ENCODE measurements at regions not wholly inside any gene's neighbourhood (a gene's known extent, or its start where the extent isn't known, plus 50 kb on each side); places are given as distances from the start of the nearest gene placed in this dataset.
"Not testable (repeated sequence)": the region's sequence is repeated elsewhere in the genome, so short reads cannot be mapped to it uniquely, and the experiment has no call there.

DNA sequence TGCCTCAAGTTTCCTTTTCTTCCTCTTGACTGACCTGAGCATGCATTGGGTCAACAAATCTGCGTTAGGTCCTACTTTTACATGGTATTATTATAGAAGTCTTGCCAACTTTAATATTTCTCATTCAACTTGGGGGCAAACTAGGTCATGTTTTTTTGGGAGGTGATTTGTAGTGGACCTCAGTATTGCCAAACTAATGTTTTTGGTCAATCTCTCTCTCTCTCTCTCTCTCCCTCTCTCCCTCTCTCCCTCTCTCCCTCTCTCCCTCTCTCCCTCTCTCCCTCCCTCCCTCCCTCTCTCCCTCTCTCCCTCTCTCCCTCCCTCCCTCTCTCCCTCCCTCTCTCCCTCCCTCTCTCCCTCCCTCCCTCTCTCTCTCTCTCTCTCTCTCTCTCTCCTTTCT lies 848.9 kb downstream of the MCTP2 start:
- H3K79me1 ChIP-seq (ENCODE audit: low read length); H3K9ac ChIP-seq (ENCODE audit: low read length); H2BK15ac ChIP-seq (replicated peaks; ENCODE audit: low read depth); H3K27me3 ChIP-seq (ENCODE audit: insufficient read depth, low read length, poor library complexity); H3K23ac ChIP-seq (ENCODE audit: low read length); H4K8ac ChIP-seq (ENCODE audit: low read depth, low read length); H3K4me3 ChIP-seq (ENCODE audit: low read length); H3K36me3 ChIP-seq (ENCODE audit: control insufficient read depth, insufficient read depth, low read length); H3K56ac ChIP-seq (ENCODE audit: low read length); H2BK120ac ChIP-seq (ENCODE audit: low read depth, low read length); H3K4me2 ChIP-seq (ENCODE audit: low read length); H3K4me1 ChIP-seq (ENCODE audit: control insufficient read depth, low read depth, low read length); H3K18ac ChIP-seq (ENCODE audit: low read length); DNase-seq; H2BK5ac ChIP-seq (ENCODE audit: low read length); H3K79me2 ChIP-seq (ENCODE audit: control insufficient read depth, insufficient read depth, low read length); H3K4ac ChIP-seq (ENCODE audit: low read depth, low read length); H4K5ac ChIP-seq (ENCODE audit: low read length); H3K27ac ChIP-seq (ENCODE audit: low read depth, low read length); H2AK5ac ChIP-seq (ENCODE audit: low read length): not testable (repeated sequence)
- no CpG with 5 or more reads among the region's 1 CpG for WGBS (ENCODE audit: extremely low coverage, insufficient coverage, low lambda C conversion rate)

DNA sequence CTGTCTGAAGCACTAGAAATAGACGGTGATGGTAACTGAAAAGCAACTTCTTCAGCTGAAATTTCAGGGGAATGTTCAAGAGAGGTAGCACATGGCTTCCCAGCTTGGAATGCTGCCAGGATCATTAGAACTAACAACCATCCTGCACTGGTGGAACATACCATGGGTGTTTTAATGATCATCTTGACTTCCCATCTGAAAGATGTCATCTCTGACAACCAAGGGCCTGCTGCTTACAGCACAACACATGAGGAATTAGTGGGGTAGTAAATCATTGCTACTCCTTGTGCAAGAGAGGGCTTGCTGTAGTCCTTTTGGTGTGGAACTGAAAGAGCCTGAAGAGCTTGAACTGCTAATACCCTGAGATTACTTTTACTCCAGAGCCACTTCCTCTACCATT lies 853.7 kb downstream of the MCTP2 start:
- Histone ChIP-seq H3K4ac (ENCODE audit: low read depth, low read length) (no peak overlapping the region), H3K79me1 (ENCODE audit: low read length) (no peaks in the 10 kb centered on the region), H2BK15ac (replicated peaks; ENCODE audit: low read depth) (no peak overlapping the region), H3K79me2 (ENCODE audit: control insufficient read depth, insufficient read depth, low read length) (no peaks in the 10 kb centered on the region), H4K8ac (ENCODE audit: low read depth, low read length) (no peak overlapping the region), H2BK120ac (ENCODE audit: low read depth, low read length) (no peak overlapping the region), H3K4me2 (ENCODE audit: low read length) (no peak overlapping the region), H3K56ac (ENCODE audit: low read length) (no peak overlapping the region), H2AK5ac (ENCODE audit: low read length) (no peak overlapping the region), H3K18ac (ENCODE audit: low read length) (no peak overlapping the region), H3K36me3 (ENCODE audit: control insufficient read depth, insufficient read depth, low read length) (no peaks in the 10 kb centered on the region), H3K4me1 (ENCODE audit: control insufficient read depth, low read depth, low read length) (no peaks in the 10 kb centered on the region), H3K27me3 (ENCODE audit: insufficient read depth, low read length, poor library complexity) (no peaks in the 10 kb centered on the region), H3K27ac (ENCODE audit: low read depth, low read length) (no peak overlapping the region), H3K9ac (ENCODE audit: low read length) (no peak overlapping the region), H3K4me3 (ENCODE audit: low read length) (no peak overlapping the region), H3K23ac (ENCODE audit: low read length) (no peak overlapping the region), H4K5ac (ENCODE audit: low read length) (no peak overlapping the region), H2BK5ac (ENCODE audit: low read length) (no peak overlapping the region)
- WGBS (ENCODE audit: extremely low coverage, insufficient coverage, low lambda C conversion rate): no CpG with 5 or more reads among the region's 1 CpG
- DNase-seq: peak; percentile 4

DNA sequence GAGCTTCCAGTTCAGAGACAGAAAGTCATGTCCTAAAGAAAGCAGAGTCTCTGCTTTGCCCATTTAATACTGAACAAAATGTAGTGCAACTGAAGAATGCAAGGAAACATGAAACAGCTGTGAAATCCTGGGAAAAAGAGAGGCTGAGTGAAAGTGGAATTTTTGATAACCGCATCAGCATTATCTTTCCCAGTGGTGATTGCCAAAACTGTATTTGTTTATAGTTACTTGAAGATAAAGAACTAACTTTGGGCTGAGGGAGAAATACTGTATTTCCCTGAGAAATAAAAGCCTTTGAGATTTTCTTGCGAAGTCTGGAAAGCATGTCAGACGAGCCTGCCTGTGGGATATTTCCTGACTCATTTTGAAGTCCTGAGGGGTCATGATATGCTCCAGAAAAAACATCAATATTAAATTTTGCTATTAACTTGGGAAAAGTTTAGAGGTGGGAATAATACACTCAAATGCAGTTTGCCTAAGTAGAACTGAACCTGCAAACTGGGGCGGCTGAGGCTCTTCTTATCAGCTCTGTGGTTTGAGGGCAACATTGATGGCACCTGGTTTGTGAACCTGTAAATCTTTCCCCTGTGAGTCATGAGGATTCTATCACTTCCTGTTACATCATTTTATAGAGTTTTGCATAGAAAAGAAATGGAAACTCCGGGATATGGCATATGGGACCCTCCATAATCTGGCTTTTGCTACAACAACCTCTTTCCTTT lies 855.3 kb downstream of the MCTP2 start:
- no peaks in the 10 kb centered on the region for H3K27me3 ChIP-seq (ENCODE audit: insufficient read depth, low read length, poor library complexity)
- no peak overlapping the region for H4K8ac ChIP-seq (ENCODE audit: low read depth, low read length)
- no peak overlapping the region for H3K4ac ChIP-seq (ENCODE audit: low read depth, low read length)
- WGBS (ENCODE audit: extremely low coverage, insufficient coverage, low lambda C conversion rate): no CpG with 5 or more reads among the region's 5 CpGs
- H3K79me2 ChIP-seq (ENCODE audit: control insufficient read depth, insufficient read depth, low read length): no peaks in the 10 kb centered on the region
- H3K4me1 ChIP-seq (ENCODE audit: control insufficient read depth, low read depth, low read length): no peaks in the 10 kb centered on the region
- H2BK120ac ChIP-seq (ENCODE audit: low read depth, low read length): no peak overlapping the region
- H4K5ac ChIP-seq (ENCODE audit: low read length): no peak overlapping the region
- no peaks in the 10 kb centered on the region for H3K79me1 ChIP-seq (ENCODE audit: low read length)
- DNase-seq: peak; percentile 62
- H3K18ac ChIP-seq (ENCODE audit: low read length): peak overlapping the region; percentile 18
- H2BK15ac ChIP-seq (replicated peaks; ENCODE audit: low read depth): no peak overlapping the region
- no peaks in the 10 kb centered on the region for H3K36me3 ChIP-seq (ENCODE audit: control insufficient read depth, insufficient read depth, low read length)
- H3K56ac ChIP-seq (ENCODE audit: low read length): no peak overlapping the region
- no peak overlapping the region for H3K23ac ChIP-seq (ENCODE audit: low read length)
- H3K9ac ChIP-seq (ENCODE audit: low read length): no peak overlapping the region
- no peak overlapping the region for H3K4me3 ChIP-seq (ENCODE audit: low read length)
- H3K27ac ChIP-seq (ENCODE audit: low read depth, low read length): no peak overlapping the region
- H2BK5ac ChIP-seq (ENCODE audit: low read length): no peak overlapping the region
- no peak overlapping the region for H3K4me2 ChIP-seq (ENCODE audit: low read length)
- no peak overlapping the region for H2AK5ac ChIP-seq (ENCODE audit: low read length)

DNA sequence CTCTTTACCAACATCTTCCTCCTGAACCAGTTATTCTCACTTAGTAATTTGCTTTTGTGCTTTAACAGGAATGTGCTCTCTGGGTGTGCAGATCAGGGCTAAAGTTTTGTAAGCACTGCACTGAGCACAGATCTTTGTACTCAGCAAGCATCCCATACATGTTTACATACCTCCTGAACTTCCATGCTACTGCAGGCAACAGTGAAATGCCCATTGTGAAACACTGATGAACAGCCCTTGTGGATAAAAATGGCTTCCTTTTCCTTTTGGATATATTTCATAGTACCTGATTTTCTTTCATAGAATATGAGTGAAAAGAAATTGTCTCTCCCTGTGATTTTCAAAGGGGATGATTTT lies 855.9 kb downstream of the MCTP2 start:
- H2AK5ac ChIP-seq (ENCODE audit: low read length): no peak overlapping the region
- no peak overlapping the region for H3K4me2 ChIP-seq (ENCODE audit: low read length)
- no peak overlapping the region for H2BK15ac ChIP-seq (replicated peaks; ENCODE audit: low read depth)
- H3K23ac ChIP-seq (ENCODE audit: low read length): no peak overlapping the region
- DNase-seq: no peak
- H3K27ac ChIP-seq (ENCODE audit: low read depth, low read length): no peak overlapping the region
- no peak overlapping the region for H3K18ac ChIP-seq (ENCODE audit: low read length)
- no peaks in the 10 kb centered on the region for H3K27me3 ChIP-seq (ENCODE audit: insufficient read depth, low read length, poor library complexity)
- no peaks in the 10 kb centered on the region for H3K79me1 ChIP-seq (ENCODE audit: low read length)
- no peaks in the 10 kb centered on the region for H3K79me2 ChIP-seq (ENCODE audit: control insufficient read depth, insufficient read depth, low read length)
- H3K4me3 ChIP-seq (ENCODE audit: low read length): no peak overlapping the region
- H2BK5ac ChIP-seq (ENCODE audit: low read length): no peak overlapping the region
- H3K56ac ChIP-seq (ENCODE audit: low read length): no peak overlapping the region
- no peak overlapping the region for H2BK120ac ChIP-seq (ENCODE audit: low read depth, low read length)
- H3K9ac ChIP-seq (ENCODE audit: low read length): no peak overlapping the region
- H3K4ac ChIP-seq (ENCODE audit: low read depth, low read length): no peak overlapping the region
- H4K8ac ChIP-seq (ENCODE audit: low read depth, low read length): no peak overlapping the region
- no peak overlapping the region for H4K5ac ChIP-seq (ENCODE audit: low read length)
- no peaks in the 10 kb centered on the region for H3K36me3 ChIP-seq (ENCODE audit: control insufficient read depth, insufficient read depth, low read length)
- no peaks in the 10 kb centered on the region for H3K4me1 ChIP-seq (ENCODE audit: control insufficient read depth, low read depth, low read length)

DNA sequence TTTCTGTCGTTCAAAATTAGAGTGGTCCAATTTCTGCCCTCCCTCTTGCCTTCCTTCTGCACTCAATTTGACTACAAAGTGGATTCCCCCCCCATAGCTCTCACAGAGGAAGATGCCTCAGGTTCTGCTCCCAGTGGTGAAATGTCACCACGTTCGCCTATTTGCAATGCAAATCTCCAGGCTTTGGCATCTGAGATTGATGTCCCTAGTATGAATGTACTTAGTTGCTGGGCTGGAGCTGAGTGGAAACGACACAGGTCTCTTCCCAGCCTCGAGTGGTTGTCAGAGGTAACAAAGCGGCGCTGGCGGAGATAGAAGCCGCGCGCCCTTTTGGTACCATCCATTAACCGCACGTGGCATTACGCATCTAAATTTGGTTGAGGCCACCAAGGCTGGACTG lies 860.1 kb downstream of the MCTP2 start:
- Histone ChIP-seq H2BK15ac (replicated peaks; ENCODE audit: low read depth) (no peak overlapping the region), H3K79me1 (ENCODE audit: low read length) (no peaks in the 10 kb centered on the region), H3K27me3 (ENCODE audit: insufficient read depth, low read length, poor library complexity) (no peaks in the 10 kb centered on the region), H3K4ac (ENCODE audit: low read depth, low read length) (no peak overlapping the region), H3K4me3 (ENCODE audit: low read length) (no peak overlapping the region), H2BK120ac (ENCODE audit: low read depth, low read length) (no peak overlapping the region), H2BK5ac (ENCODE audit: low read length) (no peak overlapping the region), H3K36me3 (ENCODE audit: control insufficient read depth, insufficient read depth, low read length) (no peaks in the 10 kb centered on the region), H3K18ac (ENCODE audit: low read length) (no peak overlapping the region), H4K8ac (ENCODE audit: low read depth, low read length) (no peak overlapping the region), H3K27ac (ENCODE audit: low read depth, low read length) (no peak overlapping the region), H3K9ac (ENCODE audit: low read length) (no peak overlapping the region), H3K4me2 (ENCODE audit: low read length) (no peak overlapping the region), H3K23ac (ENCODE audit: low read length) (no peak overlapping the region), H3K56ac (ENCODE audit: low read length) (no peak overlapping the region), H2AK5ac (ENCODE audit: low read length) (no peak overlapping the region), H3K79me2 (ENCODE audit: control insufficient read depth, insufficient read depth, low read length) (no peaks in the 10 kb centered on the region), H4K5ac (ENCODE audit: low read length) (no peak overlapping the region), H3K4me1 (ENCODE audit: control insufficient read depth, low read depth, low read length) (no peaks in the 10 kb centered on the region)
- no CpG with 5 or more reads among the region's 14 CpGs for WGBS (ENCODE audit: extremely low coverage, insufficient coverage, low lambda C conversion rate)
- DNase-seq: peak; percentile 38

DNA sequence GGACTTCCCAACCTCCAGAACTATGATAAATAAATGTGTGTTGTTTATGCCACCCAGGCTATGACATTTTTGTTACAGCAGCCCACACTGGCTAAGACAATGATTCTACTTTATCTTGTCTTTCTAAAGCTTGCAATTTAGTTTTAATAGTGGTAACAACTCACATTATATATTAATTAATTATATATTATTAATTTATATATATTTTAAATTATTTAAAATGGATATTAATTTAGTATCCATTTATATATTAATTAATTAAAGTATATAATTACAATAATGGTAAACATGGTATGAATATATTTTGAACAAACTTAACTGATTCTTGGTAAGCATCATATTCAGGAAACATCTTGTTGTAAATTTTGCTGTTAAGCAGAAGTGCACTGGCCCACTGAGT lies 863.9 kb downstream of the MCTP2 start:
- Histone ChIP-seq H3K18ac (ENCODE audit: low read length) (no peak overlapping the region), H2BK5ac (ENCODE audit: low read length) (no peak overlapping the region), H4K8ac (ENCODE audit: low read depth, low read length) (no peak overlapping the region), H3K4me3 (ENCODE audit: low read length) (no peak overlapping the region), H3K79me2 (ENCODE audit: control insufficient read depth, insufficient read depth, low read length) (no peaks in the 10 kb centered on the region), H3K79me1 (ENCODE audit: low read length) (no peaks in the 10 kb centered on the region), H2BK15ac (replicated peaks; ENCODE audit: low read depth) (no peak overlapping the region), H3K23ac (ENCODE audit: low read length) (no peak overlapping the region), H3K9ac (ENCODE audit: low read length) (no peak overlapping the region), H3K36me3 (ENCODE audit: control insufficient read depth, insufficient read depth, low read length) (no peaks in the 10 kb centered on the region), H2AK5ac (ENCODE audit: low read length) (no peak overlapping the region), H4K5ac (ENCODE audit: low read length) (no peak overlapping the region), H3K4me1 (ENCODE audit: control insufficient read depth, low read depth, low read length) (no peaks in the 10 kb centered on the region), H3K56ac (ENCODE audit: low read length) (no peak overlapping the region), H2BK120ac (ENCODE audit: low read depth, low read length) (no peak overlapping the region), H3K27me3 (ENCODE audit: insufficient read depth, low read length, poor library complexity) (no peaks in the 10 kb centered on the region), H3K4me2 (ENCODE audit: low read length) (no peak overlapping the region), H3K27ac (ENCODE audit: low read depth, low read length) (no peak overlapping the region), H3K4ac (ENCODE audit: low read depth, low read length) (no peak overlapping the region)
- DNase-seq: no peak
